HG03469 (cell line): ENCODE measurements at regions not wholly inside any gene's neighbourhood (a gene's known extent, or its start where the extent isn't known, plus 50 kb on each side); places are given as distances from the start of the nearest gene placed in this dataset.
"Not testable (repeated sequence)": the region's sequence is repeated elsewhere in the genome, so short reads cannot be mapped to it uniquely, and the experiment has no call there.

Experiments
- ATAC-seq: cut with Tn5 transposase; IDR thresholded peaks from one replicate; pipeline ENCODE4 v1.9.1; 2021; ENCODE audit warnings: mild to moderate bottlenecking, moderate library complexity, moderate number of reproducible peaks; ENCODE audit not compliant: unreplicated experiment

- no peak for ATAC-seq
These were observed 803.9 kb upstream of the PCDH10 start for GRCh38 chr4:132344924-132345828.

GRCh38 chr4:132346016-132346415 is 803.1 kb upstream of the PCDH10 start:
- ATAC-seq, result no peak

GRCh38 chr4:132351606-132352005 is 797.5 kb upstream of the PCDH10 start:
- ATAC-seq, result not testable (repeated sequence)

GRCh38 chr4:132382243-132382642 is 766.9 kb upstream of the PCDH10 start:
- no peak for ATAC-seq

GRCh38 chr4:132383571-132384199 is 765.4 kb upstream of the PCDH10 start:
- ATAC-seq, result no peak

- no peak for ATAC-seq
These were observed 764.4 kb upstream of the PCDH10 start for GRCh38 chr4:132384709-132385108.

- no peak for ATAC-seq
These were observed 763.0 kb upstream of the PCDH10 start for GRCh38 chr4:132386130-132386529.

GRCh38 chr4:132387060-132387459 is 762.0 kb upstream of the PCDH10 start:
- no peak for ATAC-seq

GRCh38 chr4:132395561-132395960 is 753.5 kb upstream of the PCDH10 start:
- no peak for ATAC-seq

GRCh38 chr4:132396636-132397035 is 752.5 kb upstream of the PCDH10 start:
- ATAC-seq, result no peak

GRCh38 chr4:132417220-132417619 is 731.9 kb upstream of the PCDH10 start:
- ATAC-seq, result no peak

GRCh38 chr4:132427125-132427524 is 722.0 kb upstream of the PCDH10 start:
- no peak for ATAC-seq

GRCh38 chr4:132437117-132437516 is 712.0 kb upstream of the PCDH10 start:
- ATAC-seq, result no peak

GRCh38 chr4:132445386-132445785 is 703.7 kb upstream of the PCDH10 start:
- no peak for ATAC-seq

GRCh38 chr4:132457987-132458386 is 691.1 kb upstream of the PCDH10 start:
- ATAC-seq, result not testable (repeated sequence)

- no peak for ATAC-seq
These were observed 669.6 kb upstream of the PCDH10 start for GRCh38 chr4:132479543-132479942.

GRCh38 chr4:132488555-132488954 is 660.5 kb upstream of the PCDH10 start:
- no peak for ATAC-seq

- ATAC-seq, result no peak
These were observed 655.6 kb upstream of the PCDH10 start for GRCh38 chr4:132493476-132493875.

GRCh38 chr4:132495267-132495812 is 653.8 kb upstream of the PCDH10 start:
- ATAC-seq, result not testable (repeated sequence)

- no peak for ATAC-seq
These were observed 650.9 kb upstream of the PCDH10 start for GRCh38 chr4:132498215-132498614.

GRCh38 chr4:132502096-132502552 is 647.0 kb upstream of the PCDH10 start:
- no peak for ATAC-seq

- no peak for ATAC-seq
These were observed 644.7 kb upstream of the PCDH10 start for GRCh38 chr4:132504438-132504837.
